DND-41 (cell line): ENCODE measurements at regions not wholly inside any gene's neighbourhood (a gene's known extent, or its start where the extent isn't known, plus 50 kb on each side); places are given as distances from the start of the nearest gene placed in this dataset.

Source experiments
- ATAC-seq: fragments of 200-7000 bp; cut with Tn5 transposase; 3 replicates; pipeline ENCODE4 v1.9.1; 2021; ENCODE audit warnings: low read depth; ENCODE audit not compliant: insufficient read depth
- DNase-seq: peaks from one replicate; pipeline ENCODE4 v3.0.0-alpha.2; 2020
- H2AFZ ChIP-seq: 2 replicates; pipeline ENCODE4 v1.6.0; 2012; ENCODE audit warnings: low read depth, low read length
- H3K27ac ChIP-seq: 2 replicates; pipeline ENCODE4 v1.5.1; 2012; ENCODE audit warnings: low read length, inconsistent platforms
- H3K27me3 ChIP-seq: fragments of 200-600 bp; sonication (generic); 2 replicates; pipeline ENCODE4 v1.6.0; 2012; ENCODE audit warnings: low read length, mild to moderate bottlenecking, inconsistent platforms; ENCODE audit not compliant: insufficient read depth, poor library complexity
- H3K36me3 ChIP-seq: 2 replicates; pipeline ENCODE4 v1.5.1; 2012; ENCODE audit warnings: low read length, inconsistent platforms; ENCODE audit not compliant: insufficient read depth
- H3K4me1 ChIP-seq: 2 replicates; pipeline ENCODE4 v1.5.1; 2012; ENCODE audit warnings: mild to moderate bottlenecking, low read length; ENCODE audit not compliant: insufficient read depth
- H3K4me2 ChIP-seq: 2 replicates; pipeline ENCODE4 v1.6.0; 2012; ENCODE audit warnings: mild to moderate bottlenecking, moderate library complexity, low read length, inconsistent platforms; ENCODE audit not compliant: insufficient read depth
- H3K4me3 ChIP-seq, 2 experiments: fragments of 200-600 bp in 1 of 2; shearing (Covaris generic) in 1 of 2; 2 replicates each; pipeline ENCODE4 v1.5.1; 2012 to 2016; ENCODE audit warnings: inconsistent platforms in 2 of 2, low read length in 2 of 2, mild to moderate bottlenecking in 2 of 2, low read depth in 1 of 2, moderate library complexity in 1 of 2
- H3K79me2 ChIP-seq: 2 replicates; pipeline ENCODE4 v1.6.0; 2012; ENCODE audit warnings: low read length, inconsistent platforms; ENCODE audit not compliant: insufficient read depth
- H3K9ac ChIP-seq: 2 replicates; pipeline ENCODE4 v1.6.0; 2012; ENCODE audit warnings: low read depth, mild to moderate bottlenecking, inconsistent platforms, low read length, moderate library complexity
- H3K9me3 ChIP-seq: 2 replicates; pipeline ENCODE4 v1.5.1; 2012; ENCODE audit warnings: low read length, moderate library complexity, mild to moderate bottlenecking, inconsistent platforms; ENCODE audit not compliant: insufficient read depth, severe bottlenecking
- H4K20me1 ChIP-seq: 2 replicates; pipeline ENCODE4 v1.6.0; 2012; ENCODE audit warnings: low read length; ENCODE audit not compliant: insufficient read depth
- EZH2 ChIP-seq: IDR thresholded peaks from 3 replicates; pipeline ENCODE4 v1.6.1; 2012; ENCODE audit warnings: borderline replicate concordance, low read depth, mild to moderate bottlenecking, moderate library complexity, low read length, inconsistent platforms; ENCODE audit not compliant: severe bottlenecking
- TF ChIP-seq, protein P1 (sequence below): IDR thresholded peaks from 2 replicates; pipeline ENCODE4 v1.5.1; 2012; ENCODE audit warnings: borderline replicate concordance, low read length, moderate library complexity, mild to moderate bottlenecking; ENCODE audit not compliant: poor library complexity, severe bottlenecking; ENCODE audit errors: extremely low read depth

DNA sequence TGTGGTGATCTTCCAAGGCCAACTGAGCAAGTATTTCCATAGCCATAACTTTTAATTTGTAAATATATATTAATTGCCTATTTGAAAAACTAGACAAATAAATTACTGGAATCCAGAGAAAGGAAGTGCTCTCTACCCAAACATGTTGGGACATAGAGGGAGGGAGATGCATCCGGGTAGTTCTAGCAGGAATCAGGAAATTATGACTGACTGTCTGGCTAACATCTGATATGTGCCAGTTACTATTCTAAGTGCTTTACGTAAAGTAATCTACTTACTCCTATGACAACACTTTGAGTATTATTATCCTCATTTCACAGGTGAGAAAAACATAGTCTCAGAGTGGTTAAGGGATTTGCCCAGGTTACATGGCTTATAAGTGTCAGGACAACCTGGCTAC, 147.7 kb upstream of the VASH1 start:
- ATAC-seq: no peak
- Histone ChIP-seq H2AFZ (no peak overlapping the region), H3K9me3 (peaks cover 10% of the 10 kb centered on the region), H4K20me1 (no peaks in the 10 kb centered on the region), H3K27me3 (peaks cover 4% of the 10 kb centered on the region), H3K4me1 (no peaks in the 10 kb centered on the region), H3K4me2 (no peak overlapping the region), H3K27ac (no peak overlapping the region), H3K9ac (no peak overlapping the region), H3K4me3 (no peak overlapping the region), H3K79me2 (no peaks in the 10 kb centered on the region), H3K36me3 (no peaks in the 10 kb centered on the region)
- TF ChIP-seq, protein P1, sequence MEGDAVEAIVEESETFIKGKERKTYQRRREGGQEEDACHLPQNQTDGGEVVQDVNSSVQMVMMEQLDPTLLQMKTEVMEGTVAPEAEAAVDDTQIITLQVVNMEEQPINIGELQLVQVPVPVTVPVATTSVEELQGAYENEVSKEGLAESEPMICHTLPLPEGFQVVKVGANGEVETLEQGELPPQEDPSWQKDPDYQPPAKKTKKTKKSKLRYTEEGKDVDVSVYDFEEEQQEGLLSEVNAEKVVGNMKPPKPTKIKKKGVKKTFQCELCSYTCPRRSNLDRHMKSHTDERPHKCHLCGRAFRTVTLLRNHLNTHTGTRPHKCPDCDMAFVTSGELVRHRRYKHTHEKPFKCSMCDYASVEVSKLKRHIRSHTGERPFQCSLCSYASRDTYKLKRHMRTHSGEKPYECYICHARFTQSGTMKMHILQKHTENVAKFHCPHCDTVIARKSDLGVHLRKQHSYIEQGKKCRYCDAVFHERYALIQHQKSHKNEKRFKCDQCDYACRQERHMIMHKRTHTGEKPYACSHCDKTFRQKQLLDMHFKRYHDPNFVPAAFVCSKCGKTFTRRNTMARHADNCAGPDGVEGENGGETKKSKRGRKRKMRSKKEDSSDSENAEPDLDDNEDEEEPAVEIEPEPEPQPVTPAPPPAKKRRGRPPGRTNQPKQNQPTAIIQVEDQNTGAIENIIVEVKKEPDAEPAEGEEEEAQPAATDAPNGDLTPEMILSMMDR: no peak
- TF ChIP-seq EZH2: no peak
- DNase-seq: no peak

DNA sequence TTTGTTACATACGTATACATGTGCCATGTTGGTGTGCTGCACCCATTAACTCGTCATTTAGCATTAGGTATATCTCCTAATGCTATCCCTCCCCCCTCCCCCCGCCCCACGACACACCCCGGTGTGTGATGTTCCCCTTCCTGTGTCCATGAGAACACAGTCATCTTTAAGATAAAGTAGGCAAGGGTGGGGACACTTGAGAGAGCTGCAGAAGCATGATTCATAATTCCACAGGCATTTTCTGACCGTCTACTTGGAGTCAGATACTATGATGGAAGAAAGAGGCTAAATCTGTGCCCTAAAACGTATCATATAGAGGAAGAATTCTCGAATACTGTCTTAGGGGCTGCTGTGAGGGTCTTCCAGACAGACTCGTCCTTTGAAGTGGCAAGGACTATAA, 145.9 kb upstream of the VASH1 start:
- no peak overlapping the region for H3K4me2 ChIP-seq
- DNase-seq: no peak
- no peak for ATAC-seq
- peaks cover 4% of the 10 kb centered on the region for H3K27me3 ChIP-seq
- no peak overlapping the region for H3K9ac ChIP-seq
- H3K4me3 ChIP-seq: no peak overlapping the region
- TF ChIP-seq EZH2: no peak
- TF ChIP-seq, protein P1: no peak
- no peaks in the 10 kb centered on the region for H3K4me1 ChIP-seq
- H4K20me1 ChIP-seq: no peaks in the 10 kb centered on the region
- no peak overlapping the region for H2AFZ ChIP-seq
- H3K9me3 ChIP-seq: peaks cover 10% of the 10 kb centered on the region
- no peaks in the 10 kb centered on the region for H3K36me3 ChIP-seq
- H3K27ac ChIP-seq: no peak overlapping the region
- no peaks in the 10 kb centered on the region for H3K79me2 ChIP-seq

DNA sequence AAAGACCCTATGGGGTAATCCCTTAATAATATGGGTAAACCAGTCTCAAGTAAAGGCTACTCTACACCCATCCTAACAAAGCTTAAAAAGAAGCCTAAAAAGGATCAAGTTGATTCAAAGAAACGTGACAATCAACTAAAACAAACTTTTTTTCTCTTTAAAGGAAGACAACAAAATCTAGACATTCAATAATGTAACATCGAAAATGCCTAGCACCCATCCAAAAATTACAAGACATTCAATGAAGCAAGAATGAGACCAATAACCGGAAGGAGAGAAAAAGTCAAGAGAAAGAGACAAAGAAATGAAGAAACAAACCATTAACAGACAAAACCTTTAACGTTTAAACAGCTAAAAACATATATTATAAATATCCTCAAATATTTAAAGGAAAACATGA, 143.8 kb upstream of the VASH1 start:
- no peak overlapping the region for H3K4me2 ChIP-seq
- H3K4me3 ChIP-seq: no peak overlapping the region
- H2AFZ ChIP-seq: no peak overlapping the region
- H3K9me3 ChIP-seq: peaks cover 10% of the 10 kb centered on the region
- H3K9ac ChIP-seq: no peak overlapping the region
- no peaks in the 10 kb centered on the region for H3K27me3 ChIP-seq
- H3K27ac ChIP-seq: no peak overlapping the region
- no peak for TF ChIP-seq EZH2
- TF ChIP-seq, protein P1: no peak
- no peaks in the 10 kb centered on the region for H3K36me3 ChIP-seq
- no peaks in the 10 kb centered on the region for H3K4me1 ChIP-seq
- DNase-seq: no peak
- no peaks in the 10 kb centered on the region for H3K79me2 ChIP-seq
- ATAC-seq: no peak
- no peaks in the 10 kb centered on the region for H4K20me1 ChIP-seq

DNA sequence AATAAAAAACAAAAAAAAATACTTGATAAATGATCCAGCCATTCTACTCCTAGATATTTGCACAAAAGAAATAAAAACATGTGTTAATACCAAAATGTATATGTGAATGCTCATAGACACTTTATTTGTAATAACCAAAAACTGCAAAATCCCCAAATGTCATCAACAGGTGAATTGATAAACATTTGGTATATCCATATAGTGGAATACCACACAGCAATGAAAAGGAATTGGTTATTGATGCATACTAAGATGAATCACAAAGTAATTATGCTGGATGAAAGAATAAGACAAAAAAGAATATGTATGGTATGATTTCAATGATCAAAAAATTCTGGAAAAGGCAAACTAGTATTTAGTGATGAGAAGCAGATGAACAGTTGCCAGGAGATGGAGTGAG, 124.7 kb upstream of the VASH1 start:
- no peak for TF ChIP-seq EZH2
- TF ChIP-seq, protein P1: no peak
- Histone ChIP-seq H3K36me3 (no peaks in the 10 kb centered on the region), H3K79me2 (no peaks in the 10 kb centered on the region), H2AFZ (no peak overlapping the region), H4K20me1 (no peaks in the 10 kb centered on the region), H3K27ac (no peak overlapping the region), H3K9me3 (no peaks in the 10 kb centered on the region), H3K4me1 (no peaks in the 10 kb centered on the region), H3K27me3 (peaks cover 3% of the 10 kb centered on the region), H3K4me2 (no peak overlapping the region), H3K9ac (no peak overlapping the region), H3K4me3 (no peak overlapping the region)
- ATAC-seq: no peak
- DNase-seq: no peak
